WTC11 (cell line): ENCODE measurements at regions not wholly inside any gene's neighbourhood (a gene's known extent, or its start where the extent isn't known, plus 50 kb on each side); places are given as distances from the start of the nearest gene placed in this dataset.

ENCODE experiments used
- ATAC-seq: fragments of 200-7000 bp; cut with Tn5 transposase; 2 replicates; pipeline ENCODE4 v1.10.0; 2021; ENCODE audit warnings: mild to moderate bottlenecking, moderate library complexity
- CTCF ChIA-PET: fragments of 300-600 bp; sonication (Branson Sonifier 250); formaldehyde crosslinking; loops from one replicate; lab custom pipeline; 2021; ENCODE audit warnings: antibody characterized with exemption; lab: Charles Lee
- POLR2A ChIA-PET: fragments of 350-600 bp; sonication (Branson Sonifier 250); formaldehyde crosslinking; loops from one replicate; lab custom pipeline; 2021; ENCODE audit warnings: antibody characterized with exemption; lab: Charles Lee
- DNase-seq: peaks from one replicate; pipeline ENCODE4 v3.0.0; 2021; ENCODE audit warnings: low spot score
- H3K27ac Mint-ChIP-seq: 2 replicates; pipeline ENCODE4 v1.8.0; 2021; ENCODE audit warnings: mixed read lengths
- H3K27me3 Mint-ChIP-seq: 2 replicates; pipeline ENCODE4 v1.8.0; 2021; ENCODE audit warnings: low read depth, mild to moderate bottlenecking, moderate library complexity, mixed read lengths
- H3K36me3 Mint-ChIP-seq: 2 replicates; pipeline ENCODE4 v1.8.0; 2021; ENCODE audit warnings: mixed read lengths
- H3K4me1 Mint-ChIP-seq: 2 replicates; pipeline ENCODE4 v1.8.0; 2022; ENCODE audit warnings: mixed read lengths
- H3K4me3 Mint-ChIP-seq: 2 replicates; pipeline ENCODE4 v1.8.0; 2021; ENCODE audit warnings: mild to moderate bottlenecking, moderate library complexity, mixed read lengths
- H3K9me3 Mint-ChIP-seq: 2 replicates; pipeline ENCODE4 v1.8.0; 2021; ENCODE audit warnings: mixed read lengths
- CREB1 ChIP-seq: sonication (generic); formaldehyde crosslinking; IDR thresholded peaks from 2 replicates; pipeline ENCODE4 v1.8.0; 2023; ENCODE audit warnings: mild to moderate bottlenecking, missing genetic modification reagents
- ELF4 ChIP-seq: sonication (generic); formaldehyde crosslinking; IDR thresholded peaks from 2 replicates; pipeline ENCODE4 v1.8.1; 2022; ENCODE audit warnings: low read depth, mild to moderate bottlenecking, moderate library complexity, missing genetic modification reagents
- ESRRA ChIP-seq: sonication (generic); formaldehyde crosslinking; IDR thresholded peaks from 2 replicates; pipeline ENCODE4 v1.8.1; 2022; ENCODE audit warnings: mild to moderate bottlenecking, missing genetic modification reagents, borderline replicate concordance
- ETV6 ChIP-seq: sonication (generic); formaldehyde crosslinking; IDR thresholded peaks from 2 replicates; pipeline ENCODE4 v1.8.1; 2022; ENCODE audit warnings: mild to moderate bottlenecking, missing genetic modification reagents
- FOXJ3 ChIP-seq: sonication (generic); formaldehyde crosslinking; IDR thresholded peaks from 2 replicates; pipeline ENCODE4 v1.9.0; 2021; ENCODE audit warnings: missing genetic modification reagents, mild to moderate bottlenecking, borderline replicate concordance
- FOXP1 ChIP-seq: sonication (generic); formaldehyde crosslinking; IDR thresholded peaks from 2 replicates; pipeline ENCODE4 v1.8.0; 2022; ENCODE audit warnings: missing genetic modification reagents, mild to moderate bottlenecking, moderate library complexity, borderline replicate concordance
- GABPB1 ChIP-seq: sonication (generic); formaldehyde crosslinking; IDR thresholded peaks from 2 replicates; pipeline ENCODE4 v1.8.1; 2023; ENCODE audit warnings: mild to moderate bottlenecking, missing genetic modification reagents
- GTF2I ChIP-seq: fragments of 250-450 bp; sonication (Bioruptor Pico); conservative IDR thresholded peaks from 2 replicates; pipeline ENCODE4 v1.4.0; 2021; ENCODE audit warnings: mild to moderate bottlenecking
- JAZF1 ChIP-seq: fragments of 250-450 bp; sonication (Bioruptor Pico); IDR thresholded peaks from 2 replicates; pipeline ENCODE4 v1.9.0; 2021; ENCODE audit warnings: moderate library complexity, mild to moderate bottlenecking, inconsistent platforms
- JUN ChIP-seq: sonication (generic); formaldehyde crosslinking; IDR thresholded peaks from 2 replicates; pipeline ENCODE4 v1.8.0; 2023; ENCODE audit warnings: mild to moderate bottlenecking, missing genetic modification reagents
- MXD4 ChIP-seq: fragments of 250-450 bp; sonication (Bioruptor Pico); IDR thresholded peaks from 2 replicates; pipeline ENCODE4 v1.8.0; 2021; ENCODE audit warnings: mild to moderate bottlenecking, moderate library complexity, borderline replicate concordance
- NR3C1 ChIP-seq: sonication (generic); formaldehyde crosslinking; conservative IDR thresholded peaks from 2 replicates; pipeline ENCODE4 v1.8.1; 2023; ENCODE audit warnings: low read depth, mild to moderate bottlenecking, missing genetic modification reagents
- OVOL2 ChIP-seq: fragments of 250-450 bp; sonication (Bioruptor Pico); IDR thresholded peaks from 2 replicates; pipeline ENCODE4 v1.9.0; 2021; ENCODE audit warnings: mild to moderate bottlenecking, borderline replicate concordance
- RORB ChIP-seq: fragments of 250-450 bp; sonication (Bioruptor Pico); IDR thresholded peaks from 2 replicates; pipeline ENCODE4 v1.9.0; 2021; ENCODE audit warnings: mild to moderate bottlenecking
- SP1 ChIP-seq: sonication (generic); formaldehyde crosslinking; conservative IDR thresholded peaks from 2 replicates; pipeline ENCODE4 v1.8.1; 2022; ENCODE audit warnings: missing genetic modification reagents
- TCF7 ChIP-seq: sonication (generic); formaldehyde crosslinking; IDR thresholded peaks from 2 replicates; pipeline ENCODE4 v1.8.0; 2022; ENCODE audit warnings: mild to moderate bottlenecking, low read depth, missing genetic modification reagents, moderate library complexity
- TEAD4 ChIP-seq: sonication (generic); formaldehyde crosslinking; IDR thresholded peaks from 2 replicates; pipeline ENCODE4 v1.8.0; 2022; ENCODE audit warnings: mild to moderate bottlenecking, missing genetic modification reagents
- ZNF263 ChIP-seq: sonication (generic); formaldehyde crosslinking; IDR thresholded peaks from 2 replicates; pipeline ENCODE4 v1.8.1; 2022; ENCODE audit warnings: low read depth, mild to moderate bottlenecking, moderate library complexity, missing genetic modification reagents
- ZNF423 ChIP-seq: fragments of 250-450 bp; sonication (Bioruptor Pico); IDR thresholded peaks from 2 replicates; pipeline ENCODE4 v2.1.2; 2022; ENCODE audit warnings: mild to moderate bottlenecking, moderate library complexity
- TF ChIP-seq, protein P1 (sequence below): fragments of 250-450 bp; sonication (Bioruptor Pico); IDR thresholded peaks from 2 replicates; pipeline ENCODE4 v1.9.0; 2021; ENCODE audit warnings: mild to moderate bottlenecking
- TF ChIP-seq, protein P2 (sequence below): fragments of 250-450 bp; sonication (Bioruptor Pico); IDR thresholded peaks from 2 replicates; pipeline ENCODE4 v1.9.0; 2021; ENCODE audit warnings: mild to moderate bottlenecking, borderline replicate concordance
- TF ChIP-seq, protein P3 (sequence below): sonication (generic); formaldehyde crosslinking; IDR thresholded peaks from 2 replicates; pipeline ENCODE4 v1.8.1; 2023; ENCODE audit warnings: mild to moderate bottlenecking, moderate library complexity, missing genetic modification reagents
- TF ChIP-seq, protein P4 (sequence below): sonication (generic); formaldehyde crosslinking; IDR thresholded peaks from 2 replicates; pipeline ENCODE4 v1.8.0; 2022; ENCODE audit warnings: mild to moderate bottlenecking, missing genetic modification reagents
- TF ChIP-seq, protein P5 (sequence below): sonication (generic); formaldehyde crosslinking; IDR thresholded peaks from 2 replicates; pipeline ENCODE4 v1.8.1; 2022; ENCODE audit warnings: mild to moderate bottlenecking, moderate library complexity, missing genetic modification reagents
- TF ChIP-seq, protein P6 (sequence below): sonication (generic); formaldehyde crosslinking; IDR thresholded peaks from 2 replicates; pipeline ENCODE4 v1.8.1; 2022; ENCODE audit warnings: low read depth, mild to moderate bottlenecking, moderate library complexity, missing genetic modification reagents, borderline replicate concordance
- TF ChIP-seq, protein P7 (sequence below): sonication (generic); formaldehyde crosslinking; IDR thresholded peaks from 2 replicates; pipeline ENCODE4 v1.8.0; 2023; ENCODE audit warnings: missing genetic modification reagents

DNA sequence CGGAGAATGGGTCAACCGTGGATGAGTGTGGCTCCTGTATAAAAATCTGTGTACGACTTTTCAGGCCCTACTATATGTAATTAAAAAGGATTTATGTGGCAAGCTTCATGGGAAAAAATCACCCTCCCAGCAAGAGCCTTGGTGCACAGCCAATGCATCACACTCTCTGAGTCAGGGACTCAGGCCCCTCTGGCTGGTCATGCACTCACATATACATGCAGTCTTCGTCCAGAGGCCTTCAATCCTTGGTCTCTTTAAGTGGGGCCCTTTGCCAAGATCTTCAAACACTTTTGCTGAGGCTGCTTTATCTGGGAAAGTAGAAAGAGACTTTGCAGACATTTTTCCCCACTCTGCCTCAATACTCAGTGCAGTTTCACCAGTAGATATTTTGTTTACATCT lies 311.4 kb upstream of the FSTL5 start:
- CTCF ChIA-PET: no interaction called here
- DNase-seq (no peak), ATAC-seq (no peak)
- POLR2A ChIA-PET: no interaction called here
- no peaks in the 10 kb centered on the region for H3K27me3 Mint-ChIP-seq
- no peak overlapping the region for H3K27ac Mint-ChIP-seq
- no peak for TF ChIP-seq FOXJ3 (CRISPR knock-in tag)
- TF ChIP-seq GABPB1 (CRISPR knock-in tag): no peak
- no peak for TF ChIP-seq MXD4
- TF ChIP-seq, protein P1, sequence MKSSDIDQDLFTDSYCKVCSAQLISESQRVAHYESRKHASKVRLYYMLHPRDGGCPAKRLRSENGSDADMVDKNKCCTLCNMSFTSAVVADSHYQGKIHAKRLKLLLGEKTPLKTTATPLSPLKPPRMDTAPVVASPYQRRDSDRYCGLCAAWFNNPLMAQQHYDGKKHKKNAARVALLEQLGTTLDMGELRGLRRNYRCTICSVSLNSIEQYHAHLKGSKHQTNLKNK: no peak
- TF ChIP-seq CREB1 (CRISPR knock-in tag): no peak
- TF ChIP-seq ETV6 (CRISPR knock-in tag): no peak
- TF ChIP-seq OVOL2 (CRISPR knock-in tag): no peak
- TF ChIP-seq ZNF263 (CRISPR knock-in tag): no peak
- no peak for TF ChIP-seq TEAD4 (CRISPR knock-in tag)
- TF ChIP-seq, protein P2, sequence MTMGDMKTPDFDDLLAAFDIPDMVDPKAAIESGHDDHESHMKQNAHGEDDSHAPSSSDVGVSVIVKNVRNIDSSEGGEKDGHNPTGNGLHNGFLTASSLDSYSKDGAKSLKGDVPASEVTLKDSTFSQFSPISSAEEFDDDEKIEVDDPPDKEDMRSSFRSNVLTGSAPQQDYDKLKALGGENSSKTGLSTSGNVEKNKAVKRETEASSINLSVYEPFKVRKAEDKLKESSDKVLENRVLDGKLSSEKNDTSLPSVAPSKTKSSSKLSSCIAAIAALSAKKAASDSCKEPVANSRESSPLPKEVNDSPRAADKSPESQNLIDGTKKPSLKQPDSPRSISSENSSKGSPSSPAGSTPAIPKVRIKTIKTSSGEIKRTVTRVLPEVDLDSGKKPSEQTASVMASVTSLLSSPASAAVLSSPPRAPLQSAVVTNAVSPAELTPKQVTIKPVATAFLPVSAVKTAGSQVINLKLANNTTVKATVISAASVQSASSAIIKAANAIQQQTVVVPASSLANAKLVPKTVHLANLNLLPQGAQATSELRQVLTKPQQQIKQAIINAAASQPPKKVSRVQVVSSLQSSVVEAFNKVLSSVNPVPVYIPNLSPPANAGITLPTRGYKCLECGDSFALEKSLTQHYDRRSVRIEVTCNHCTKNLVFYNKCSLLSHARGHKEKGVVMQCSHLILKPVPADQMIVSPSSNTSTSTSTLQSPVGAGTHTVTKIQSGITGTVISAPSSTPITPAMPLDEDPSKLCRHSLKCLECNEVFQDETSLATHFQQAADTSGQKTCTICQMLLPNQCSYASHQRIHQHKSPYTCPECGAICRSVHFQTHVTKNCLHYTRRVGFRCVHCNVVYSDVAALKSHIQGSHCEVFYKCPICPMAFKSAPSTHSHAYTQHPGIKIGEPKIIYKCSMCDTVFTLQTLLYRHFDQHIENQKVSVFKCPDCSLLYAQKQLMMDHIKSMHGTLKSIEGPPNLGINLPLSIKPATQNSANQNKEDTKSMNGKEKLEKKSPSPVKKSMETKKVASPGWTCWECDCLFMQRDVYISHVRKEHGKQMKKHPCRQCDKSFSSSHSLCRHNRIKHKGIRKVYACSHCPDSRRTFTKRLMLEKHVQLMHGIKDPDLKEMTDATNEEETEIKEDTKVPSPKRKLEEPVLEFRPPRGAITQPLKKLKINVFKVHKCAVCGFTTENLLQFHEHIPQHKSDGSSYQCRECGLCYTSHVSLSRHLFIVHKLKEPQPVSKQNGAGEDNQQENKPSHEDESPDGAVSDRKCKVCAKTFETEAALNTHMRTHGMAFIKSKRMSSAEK (CRISPR knock-in tag): no peak
- no peak for TF ChIP-seq RORB (CRISPR knock-in tag)
- TF ChIP-seq TCF7 (CRISPR knock-in tag): no peak
- no peak for TF ChIP-seq ZNF423
- TF ChIP-seq, all 79 proteins: peak for 0
- Mint-ChIP-seq H3K4me3 (no peak overlapping the region), H3K9me3 (peaks cover 24% of the 10 kb centered on the region), H3K36me3 (peaks cover 5% of the 10 kb centered on the region; the same call in 1 of the 2 replicates), H3K4me1 (no peaks in the 10 kb centered on the region)

DNA sequence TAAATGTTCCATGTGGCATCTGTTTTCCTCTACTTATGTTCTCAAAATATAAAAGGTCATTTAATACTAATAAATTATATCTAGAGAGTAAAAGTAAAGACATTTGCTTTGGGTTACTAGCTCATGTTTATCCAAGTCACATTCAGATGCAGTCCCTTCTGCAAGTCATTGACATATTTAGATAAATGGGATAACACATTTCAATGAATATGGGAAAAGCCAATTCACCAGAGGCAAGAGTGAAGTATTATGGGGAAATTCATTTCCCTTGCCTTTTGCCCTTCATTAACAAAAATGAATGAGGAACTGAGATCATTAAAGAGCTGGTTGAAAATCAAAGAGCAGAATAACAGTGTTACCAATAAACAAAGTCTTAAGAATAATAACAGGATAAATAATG lies 306.2 kb upstream of the FSTL5 start:
- ChIA-PET CTCF (no interaction called here), POLR2A (no interaction called here)
- no peaks in the 10 kb centered on the region for H3K9me3 Mint-ChIP-seq
- no peak overlapping the region for H3K27ac Mint-ChIP-seq
- H3K36me3 Mint-ChIP-seq: no peaks in the 10 kb centered on the region; the same call in 1 of the 2 replicates
- ATAC-seq (no peak), DNase-seq (no peak)
- no peaks in the 10 kb centered on the region for H3K27me3 Mint-ChIP-seq
- no peaks in the 10 kb centered on the region for H3K4me1 Mint-ChIP-seq
- no peak overlapping the region for H3K4me3 Mint-ChIP-seq
- TF ChIP-seq ESRRA (CRISPR knock-in tag): no peak
- TF ChIP-seq ELF4: no peak
- no peak for TF ChIP-seq JAZF1 (CRISPR knock-in tag)
- TF ChIP-seq OVOL2 (CRISPR knock-in tag): no peak
- TF ChIP-seq ZNF263 (CRISPR knock-in tag): no peak
- TF ChIP-seq JUN (CRISPR knock-in tag): no peak
- no peak for TF ChIP-seq GTF2I (CRISPR knock-in tag)
- TF ChIP-seq NR3C1 (CRISPR knock-in tag): no peak
- TF ChIP-seq, protein P3, sequence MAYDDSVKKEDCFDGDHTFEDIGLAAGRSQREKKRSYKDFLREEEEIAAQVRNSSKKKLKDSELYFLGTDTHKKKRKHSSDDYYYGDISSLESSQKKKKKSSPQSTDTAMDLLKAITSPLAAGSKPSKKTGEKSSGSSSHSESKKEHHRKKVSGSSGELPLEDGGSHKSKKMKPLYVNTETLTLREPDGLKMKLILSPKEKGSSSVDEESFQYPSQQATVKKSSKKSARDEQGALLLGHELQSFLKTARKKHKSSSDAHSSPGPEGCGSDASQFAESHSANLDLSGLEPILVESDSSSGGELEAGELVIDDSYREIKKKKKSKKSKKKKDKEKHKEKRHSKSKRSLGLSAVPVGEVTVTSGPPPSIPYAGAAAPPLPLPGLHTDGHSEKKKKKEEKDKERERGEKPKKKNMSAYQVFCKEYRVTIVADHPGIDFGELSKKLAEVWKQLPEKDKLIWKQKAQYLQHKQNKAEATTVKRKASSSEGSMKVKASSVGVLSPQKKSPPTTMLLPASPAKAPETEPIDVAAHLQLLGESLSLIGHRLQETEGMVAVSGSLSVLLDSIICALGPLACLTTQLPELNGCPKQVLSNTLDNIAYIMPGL (CRISPR knock-in tag): no peak
- no peak for TF ChIP-seq SP1
- TF ChIP-seq, protein P4, sequence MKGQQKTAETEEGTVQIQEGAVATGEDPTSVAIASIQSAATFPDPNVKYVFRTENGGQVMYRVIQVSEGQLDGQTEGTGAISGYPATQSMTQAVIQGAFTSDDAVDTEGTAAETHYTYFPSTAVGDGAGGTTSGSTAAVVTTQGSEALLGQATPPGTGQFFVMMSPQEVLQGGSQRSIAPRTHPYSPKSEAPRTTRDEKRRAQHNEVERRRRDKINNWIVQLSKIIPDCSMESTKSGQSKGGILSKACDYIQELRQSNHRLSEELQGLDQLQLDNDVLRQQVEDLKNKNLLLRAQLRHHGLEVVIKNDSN (CRISPR knock-in tag): no peak
- TF ChIP-seq FOXP1: no peak
- TF ChIP-seq, protein P5, sequence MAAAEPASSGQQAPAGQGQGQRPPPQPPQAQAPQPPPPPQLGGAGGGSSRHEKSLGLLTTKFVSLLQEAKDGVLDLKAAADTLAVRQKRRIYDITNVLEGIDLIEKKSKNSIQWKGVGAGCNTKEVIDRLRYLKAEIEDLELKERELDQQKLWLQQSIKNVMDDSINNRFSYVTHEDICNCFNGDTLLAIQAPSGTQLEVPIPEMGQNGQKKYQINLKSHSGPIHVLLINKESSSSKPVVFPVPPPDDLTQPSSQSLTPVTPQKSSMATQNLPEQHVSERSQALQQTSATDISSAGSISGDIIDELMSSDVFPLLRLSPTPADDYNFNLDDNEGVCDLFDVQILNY: no peak
- TF ChIP-seq, protein P6, sequence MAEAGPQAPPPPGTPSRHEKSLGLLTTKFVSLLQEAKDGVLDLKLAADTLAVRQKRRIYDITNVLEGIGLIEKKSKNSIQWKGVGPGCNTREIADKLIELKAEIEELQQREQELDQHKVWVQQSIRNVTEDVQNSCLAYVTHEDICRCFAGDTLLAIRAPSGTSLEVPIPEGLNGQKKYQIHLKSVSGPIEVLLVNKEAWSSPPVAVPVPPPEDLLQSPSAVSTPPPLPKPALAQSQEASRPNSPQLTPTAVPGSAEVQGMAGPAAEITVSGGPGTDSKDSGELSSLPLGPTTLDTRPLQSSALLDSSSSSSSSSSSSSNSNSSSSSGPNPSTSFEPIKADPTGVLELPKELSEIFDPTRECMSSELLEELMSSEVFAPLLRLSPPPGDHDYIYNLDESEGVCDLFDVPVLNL: no peak
- TF ChIP-seq, protein P7, sequence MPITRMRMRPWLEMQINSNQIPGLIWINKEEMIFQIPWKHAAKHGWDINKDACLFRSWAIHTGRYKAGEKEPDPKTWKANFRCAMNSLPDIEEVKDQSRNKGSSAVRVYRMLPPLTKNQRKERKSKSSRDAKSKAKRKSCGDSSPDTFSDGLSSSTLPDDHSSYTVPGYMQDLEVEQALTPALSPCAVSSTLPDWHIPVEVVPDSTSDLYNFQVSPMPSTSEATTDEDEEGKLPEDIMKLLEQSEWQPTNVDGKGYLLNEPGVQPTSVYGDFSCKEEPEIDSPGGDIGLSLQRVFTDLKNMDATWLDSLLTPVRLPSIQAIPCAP (CRISPR knock-in tag): no peak
